Naive thymus-derived CD4-positive, alpha-beta T cell (primary cell): ENCODE measurements at regions not wholly inside any gene's neighbourhood (a gene's known extent, or its start where the extent isn't known, plus 50 kb on each side); places are given as distances from the start of the nearest gene placed in this dataset.
"Not testable (repeated sequence)": the region's sequence is repeated elsewhere in the genome, so short reads cannot be mapped to it uniquely, and the experiment has no call there.

Source experiments
- ATAC-seq: fragments of 150-1000 bp; cut with Tn5 transposase; 2 replicates; pipeline ENCODE4 v1.10.0; 2021; ENCODE audit warnings: mild to moderate bottlenecking, moderate library complexity
- CTCF ChIA-PET: fragments of 350-600 bp; sonication (Branson Sonifier 250); formaldehyde crosslinking; loops from one replicate; lab custom pipeline; 2021; ENCODE audit warnings: antibody characterized with exemption; lab: Charles Lee
- POLR2A ChIA-PET: fragments of 350-600 bp; sonication (Branson Sonifier 250); formaldehyde crosslinking; loops from one replicate; lab custom pipeline; 2021; ENCODE audit warnings: antibody characterized with exemption, inconsistent platforms; lab: Charles Lee
- DNase-seq, 9 donors: peaks; one replicate each; pipeline versions ENCODE4 v3.0.0 to v3.0.0-alpha.2; 2020 to 2022; ENCODE audit warnings: mixed read lengths in 1 of 9
- H3K27ac ChIP-seq: one replicate; pipeline ENCODE4 v1.7.0; 2013; ENCODE audit warnings: mild to moderate bottlenecking, low read depth, low read length, moderate library complexity
- H3K27me3 ChIP-seq, 2 donors: one replicate each; pipeline ENCODE4 v1.7.0; 2013; ENCODE audit warnings: low read length in 2 of 2, mild to moderate bottlenecking in 2 of 2, moderate library complexity in 2 of 2; ENCODE audit not compliant: control insufficient read depth in 2 of 2, insufficient read depth in 2 of 2
- H3K36me3 ChIP-seq, 3 experiments: 1 replicate in 2 of 3; 2 replicates in 1 of 3; pipeline ENCODE4 v1.7.0; 2013; ENCODE audit warnings: low read length in 3 of 3, mild to moderate bottlenecking in 3 of 3, moderate library complexity in 1 of 3; ENCODE audit not compliant: insufficient read depth in 3 of 3, control insufficient read depth in 2 of 3
- H3K4me1 ChIP-seq, 2 donors: one replicate each; pipeline ENCODE4 v1.7.0; 2013; ENCODE audit warnings: low read length in 2 of 2, mild to moderate bottlenecking in 2 of 2, moderate library complexity in 1 of 2; ENCODE audit not compliant: control insufficient read depth in 2 of 2, insufficient read depth in 2 of 2
- H3K4me3 ChIP-seq: 2 replicates; pipeline ENCODE4 v1.7.0; 2013; ENCODE audit warnings: mild to moderate bottlenecking, low read length
- H3K9me3 ChIP-seq, 3 experiments: 1 replicate in 2 of 3; 2 replicates in 1 of 3; pipeline ENCODE4 v1.7.0; 2013; ENCODE audit warnings: low read length in 3 of 3; ENCODE audit not compliant: control insufficient read depth in 2 of 3
- H3K27ac Mint-ChIP-seq, 9 donors: one replicate each; pipeline ENCODE4 v1.8.0; 2020 to 2022; ENCODE audit warnings: mixed read lengths in 9 of 9, mild to moderate bottlenecking in 8 of 9, moderate library complexity in 5 of 9, inconsistent platforms in 2 of 9
- H3K27me3 Mint-ChIP-seq, 5 donors: one replicate each; pipeline ENCODE4 v1.8.0; 2021 to 2022; ENCODE audit warnings: mixed read lengths in 5 of 5, mild to moderate bottlenecking in 1 of 5
- H3K36me3 Mint-ChIP-seq, 5 donors: one replicate each; pipeline ENCODE4 v1.8.0; 2020 to 2022; ENCODE audit warnings: mixed read lengths in 5 of 5, mild to moderate bottlenecking in 3 of 5, inconsistent platforms in 1 of 5
- H3K4me1 Mint-ChIP-seq, 7 donors: one replicate each; pipeline ENCODE4 v1.8.0; 2020 to 2022; ENCODE audit warnings: mixed read lengths in 7 of 7, mild to moderate bottlenecking in 3 of 7, inconsistent platforms in 1 of 7
- H3K4me3 Mint-ChIP-seq, 10 donors: one replicate each; pipeline ENCODE4 v1.8.0; 2020 to 2022; ENCODE audit warnings: mild to moderate bottlenecking in 10 of 10, mixed read lengths in 10 of 10, moderate library complexity in 6 of 10, inconsistent platforms in 2 of 10
- H3K9me3 Mint-ChIP-seq, 11 donors: one replicate each; pipeline ENCODE4 v1.8.0; 2020 to 2022; ENCODE audit warnings: mixed read lengths in 11 of 11, mild to moderate bottlenecking in 4 of 11, inconsistent platforms in 1 of 11, moderate library complexity in 1 of 11
- intact Hi-C, 2 donors: fragments of 100-400 bp; cut with micrococcal nuclease; formaldehyde crosslinking; loops; one replicate each; pipeline ENCODE4 v1.15.1; 2023

GRCh38 chr13:61495648-61496047 is 80.0 kb upstream of the PCDH20 start:
- ChIA-PET POLR2A (no interaction called here), CTCF (no interaction called here)
- H3K27me3 ChIP-seq: no peaks in the 10 kb centered on the region
- Mint-ChIP-seq H3K27ac (no peak overlapping the region), H3K4me3 (no peak overlapping the region), H3K36me3 (no peaks in the 10 kb centered on the region), H3K27me3 (no peaks in the 10 kb centered on the region), H3K4me1 (no peaks in the 10 kb centered on the region), H3K9me3 (peaks cover 0 to 18% (median 6%) of the 10 kb centered on the region in 11 donors)
- H3K9me3 ChIP-seq: no peaks in the 10 kb centered on the region
- H3K27ac ChIP-seq: no peak overlapping the region
- ATAC-seq (no peak), DNase-seq (no peak)
- H3K4me3 ChIP-seq: no peak overlapping the region
- H3K36me3 ChIP-seq: no peaks in the 10 kb centered on the region
- intact Hi-C loops: no loop called here
- no peaks in the 10 kb centered on the region for H3K4me1 ChIP-seq

GRCh38 chr13:61493556-61493955 is 77.9 kb upstream of the PCDH20 start:
- POLR2A ChIA-PET, H3K27ac Mint-ChIP-seq, H3K27ac ChIP-seq, H3K9me3 ChIP-seq, H3K36me3 Mint-ChIP-seq, H3K4me3 ChIP-seq, intact Hi-C loops, CTCF ChIA-PET, H3K27me3 ChIP-seq, H3K36me3 ChIP-seq, H3K4me3 Mint-ChIP-seq, H3K4me1 ChIP-seq, DNase-seq, ATAC-seq, H3K4me1 Mint-ChIP-seq, H3K27me3 Mint-ChIP-seq: not testable (repeated sequence)
- peaks cover 0 to 19% (median 6%) of the 10 kb centered on the region in 11 donors for H3K9me3 Mint-ChIP-seq

DNA sequence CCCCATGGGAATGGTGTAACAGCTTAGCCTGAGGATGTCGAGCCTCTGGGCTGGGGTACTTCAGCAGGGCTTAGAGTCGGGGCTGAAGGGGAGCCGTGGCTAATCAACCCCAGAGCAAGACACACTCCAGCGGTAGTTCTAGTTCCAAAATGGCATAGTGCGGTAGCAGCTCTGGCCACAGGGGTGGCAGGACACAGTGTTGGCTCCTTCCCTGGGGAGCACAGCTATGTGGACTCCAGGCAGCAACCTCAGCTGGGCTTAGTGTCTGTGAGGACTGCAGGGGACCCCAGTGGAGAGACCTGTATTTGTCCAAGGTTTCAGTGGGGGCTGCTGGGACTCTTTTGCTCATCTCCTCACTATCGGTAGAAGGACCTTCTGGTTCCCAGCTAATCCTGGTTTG is 70.8 kb upstream of the PCDH20 start:
- POLR2A ChIA-PET: no interaction called here
- H3K27me3 Mint-ChIP-seq: no peaks in the 10 kb centered on the region
- no peak for DNase-seq

GRCh38 chr13:61485128-61485765 is 69.6 kb upstream of the PCDH20 start:
- Mint-ChIP-seq H3K36me3 (no peaks in the 10 kb centered on the region), H3K4me1 (no peaks in the 10 kb centered on the region), H3K9me3 (peaks cover 0 to 15% (median 5%) of the 10 kb centered on the region in 11 donors), H3K27me3 (no peaks in the 10 kb centered on the region), H3K27ac (no peak overlapping the region), H3K4me3 (no peak overlapping the region)
- DNase-seq (no peak), ATAC-seq (no peak)
- intact Hi-C loops: no loop called here
- no peaks in the 10 kb centered on the region for H3K36me3 ChIP-seq
- H3K27ac ChIP-seq: no peak overlapping the region
- peaks cover 0 to 8% (median 0%) of the 10 kb centered on the region in 3 experiments for H3K9me3 ChIP-seq
- H3K4me3 ChIP-seq: no peak overlapping the region
- H3K4me1 ChIP-seq: no peaks in the 10 kb centered on the region
- H3K27me3 ChIP-seq: no peaks in the 10 kb centered on the region
- POLR2A ChIA-PET: no interaction called here
- CTCF ChIA-PET: no interaction called here

More for the DNA sequence above, 70.8 kb upstream of the PCDH20 start:
- H3K9me3 Mint-ChIP-seq: peaks cover 0 to 18% (median 2%) of the 10 kb centered on the region in 11 donors
- no peaks in the 10 kb centered on the region for H3K36me3 ChIP-seq
- intact Hi-C loops: no loop called here
- no peaks in the 10 kb centered on the region for H3K4me1 Mint-ChIP-seq
- no peak overlapping the region for H3K27ac Mint-ChIP-seq
- H3K4me3 Mint-ChIP-seq: no peak overlapping the region
- CTCF ChIA-PET: no interaction called here
- no peak overlapping the region for H3K4me3 ChIP-seq
- no peaks in the 10 kb centered on the region for H3K36me3 Mint-ChIP-seq
- H3K9me3 ChIP-seq: peaks cover 0 to 8% (median 0%) of the 10 kb centered on the region in 3 experiments
- H3K27me3 ChIP-seq: no peaks in the 10 kb centered on the region
- no peaks in the 10 kb centered on the region for H3K4me1 ChIP-seq
- ATAC-seq: no peak
- H3K27ac ChIP-seq: no peak overlapping the region

DNA sequence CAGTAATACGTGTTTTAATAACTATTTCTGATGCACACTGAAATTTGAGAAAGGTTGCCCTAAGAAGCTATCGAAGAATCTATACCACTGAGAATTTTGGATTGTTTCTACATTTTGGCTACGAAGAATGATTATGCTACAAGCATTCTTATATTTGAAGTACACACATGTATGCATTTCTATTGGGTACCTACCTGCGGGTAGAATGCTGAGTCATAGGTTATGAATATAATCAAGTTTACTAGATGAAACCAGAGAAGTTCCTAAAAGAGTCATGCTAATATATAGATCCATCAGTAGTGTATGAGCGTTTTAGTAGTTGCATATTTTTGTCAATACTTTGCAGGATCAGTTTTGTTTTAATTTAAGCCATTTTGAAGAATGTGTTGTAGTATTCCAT is 62.0 kb upstream of the PCDH20 start:
- ChIA-PET CTCF (no interaction called here), POLR2A (no interaction called here)
- Histone ChIP-seq H3K27ac (no peak overlapping the region), H3K36me3 (no peaks in the 10 kb centered on the region), H3K9me3 (no peaks in the 10 kb centered on the region), H3K4me1 (no peaks in the 10 kb centered on the region), H3K27me3 (no peaks in the 10 kb centered on the region), H3K4me3 (no peak overlapping the region)
- no peaks in the 10 kb centered on the region for H3K4me1 Mint-ChIP-seq
- peaks cover 0 to 15% (median 12%) of the 10 kb centered on the region in 11 donors for H3K9me3 Mint-ChIP-seq
- no peaks in the 10 kb centered on the region for H3K27me3 Mint-ChIP-seq
- no peaks in the 10 kb centered on the region for H3K36me3 Mint-ChIP-seq
- no peak overlapping the region for H3K27ac Mint-ChIP-seq
- H3K4me3 Mint-ChIP-seq: no peak overlapping the region
- ATAC-seq: no peak
- intact Hi-C loops: no loop called here
- no peak for DNase-seq

GRCh38 chr13:61470786-61471185 is 55.1 kb upstream of the PCDH20 start:
- H3K36me3 ChIP-seq: no peaks in the 10 kb centered on the region
- H3K27me3 Mint-ChIP-seq: no peaks in the 10 kb centered on the region
- H3K9me3 ChIP-seq: no peaks in the 10 kb centered on the region
- H3K36me3 Mint-ChIP-seq: no peaks in the 10 kb centered on the region
- H3K4me1 Mint-ChIP-seq: no peaks in the 10 kb centered on the region
- intact Hi-C loops: no loop called here
- no peak overlapping the region for H3K4me3 ChIP-seq
- CTCF ChIA-PET: no interaction called here
- DNase-seq (no peak), ATAC-seq (no peak)
- no peaks in the 10 kb centered on the region for H3K27me3 ChIP-seq
- POLR2A ChIA-PET: no interaction called here
- H3K27ac ChIP-seq: no peak overlapping the region
- H3K27ac Mint-ChIP-seq: no peak overlapping the region
- peaks cover 0 to 6% (median 0%) of the 10 kb centered on the region in 11 donors for H3K9me3 Mint-ChIP-seq
- H3K4me3 Mint-ChIP-seq: no peak overlapping the region
- H3K4me1 ChIP-seq: no peaks in the 10 kb centered on the region

- no peaks in the 10 kb centered on the region for H3K27me3 Mint-ChIP-seq
- ChIA-PET POLR2A (no interaction called here), CTCF (no interaction called here)
- H3K36me3 Mint-ChIP-seq: no peaks in the 10 kb centered on the region
- H3K27me3 ChIP-seq: no peaks in the 10 kb centered on the region
- no peak overlapping the region for H3K4me3 Mint-ChIP-seq
- H3K27ac Mint-ChIP-seq: no peak overlapping the region
- no peak overlapping the region for H3K4me3 ChIP-seq
- no peaks in the 10 kb centered on the region for H3K36me3 ChIP-seq
- no peak overlapping the region for H3K27ac ChIP-seq
- no peak for ATAC-seq
- peaks cover 0 to 5% (median 0%) of the 10 kb centered on the region in 11 donors for H3K9me3 Mint-ChIP-seq
- H3K9me3 ChIP-seq: no peaks in the 10 kb centered on the region
- H3K4me1 ChIP-seq: no peaks in the 10 kb centered on the region
- no peak for DNase-seq
- no peaks in the 10 kb centered on the region for H3K4me1 Mint-ChIP-seq
- intact Hi-C loops: no loop called here
Measured at GRCh38 chr13:61466280-61466679, 50.6 kb upstream of the PCDH20 start.
